ENCODE measurements at regions not wholly inside any gene's neighbourhood (a gene's known extent, or its start where the extent isn't known, plus 50 kb on each side); places are given as distances from the start of the nearest gene placed in this dataset.

DNA sequence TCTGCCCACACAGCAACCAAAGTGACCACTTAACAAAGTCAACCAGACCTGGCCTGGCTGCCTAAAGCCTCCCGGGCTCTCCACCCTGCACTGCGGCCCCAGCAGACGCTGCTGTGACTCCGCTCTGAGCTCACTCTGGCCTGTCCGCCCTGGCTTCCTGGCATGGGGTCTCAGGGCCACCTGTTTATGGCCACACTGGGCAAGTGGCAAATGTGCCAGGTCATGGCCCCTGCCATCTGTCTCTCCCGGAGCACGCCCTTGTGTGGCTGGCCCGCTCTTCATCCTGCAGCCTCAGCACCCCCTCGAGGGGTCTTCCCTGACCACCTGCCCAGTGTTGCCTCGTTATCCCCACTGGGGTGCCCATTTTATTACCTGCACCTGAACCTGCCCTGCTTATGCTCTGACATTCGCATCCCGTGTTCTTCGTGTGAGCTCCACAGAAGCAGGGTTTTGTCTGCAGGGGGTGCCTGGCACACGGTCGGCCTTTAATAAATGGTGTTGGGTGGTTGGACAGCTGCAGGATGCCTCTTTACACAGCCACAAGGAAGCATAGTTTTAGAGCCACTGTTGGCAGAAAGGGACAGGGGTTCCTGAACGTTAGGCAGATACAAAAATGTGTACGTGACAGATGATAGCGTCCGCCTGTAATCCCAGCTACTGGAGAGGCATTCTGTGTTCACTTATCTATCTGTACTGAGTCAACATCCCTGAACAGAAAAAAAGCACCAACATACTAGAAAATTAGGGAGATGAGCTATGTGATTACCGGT lies 785.6 kb downstream of the TBC1D22A start:
- POLR2A ChIA-PET = no interaction called here
- BruUV-seq (replicated peaks) = no TSS peak
- ATAC-seq (no peak), FAIRE-seq (no peak), DNase-seq (ENCODE audit: low spot score) (no peak)
- Histone ChIP-seq H3K4me3 (replicated peaks in 1 of 3; ENCODE audit: insufficient read depth in 1 of 3, low read depth in 2 of 3, low read length in 3 of 3) (no peak overlapping the region), H3K4me1 (ENCODE audit: insufficient read depth, low read length) (no peaks in the 10 kb centered on the region), H3K27me3 (ENCODE audit: control insufficient read depth in 1 of 2, insufficient read depth in 2 of 2, low read length in 2 of 2) (peaks cover 1 to 33% of the 10 kb centered on the region in 2 experiments; a peak in 4 of 5 replicates), H3K36me3 (replicated peaks in 1 of 2; ENCODE audit: control insufficient read depth in 1 of 2, insufficient read depth in 2 of 2, low read length in 2 of 2) (no peaks in the 10 kb centered on the region), H3K4me2 (ENCODE audit: low read depth, low read length) (no peak overlapping the region), H2AFZ (ENCODE audit: low read length) (no peak overlapping the region), H3K79me2 (ENCODE audit: insufficient read depth, low read length) (no peaks in the 10 kb centered on the region), H3K9me3 (ENCODE audit: low read length) (no peaks in the 10 kb centered on the region), H3K9ac (ENCODE audit: insufficient read depth, low read depth, low read length) (no peak overlapping the region), H4K20me1 (ENCODE audit: insufficient read depth, low read length) (no peaks in the 10 kb centered on the region), H3K27ac (ENCODE audit: extremely low read length, insufficient read depth, low read length) (no peak overlapping the region)
- intact Hi-C loops (cut with micrococcal nuclease; ENCODE audit: unreplicated experiment) = no loop called here
- TF ChIP-seq, protein P1, sequence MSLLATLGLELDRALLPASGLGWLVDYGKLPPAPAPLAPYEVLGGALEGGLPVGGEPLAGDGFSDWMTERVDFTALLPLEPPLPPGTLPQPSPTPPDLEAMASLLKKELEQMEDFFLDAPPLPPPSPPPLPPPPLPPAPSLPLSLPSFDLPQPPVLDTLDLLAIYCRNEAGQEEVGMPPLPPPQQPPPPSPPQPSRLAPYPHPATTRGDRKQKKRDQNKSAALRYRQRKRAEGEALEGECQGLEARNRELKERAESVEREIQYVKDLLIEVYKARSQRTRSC (CRISPR knock-in tag; IDR thresholded peaks at IDR 0.05; ENCODE audit: low read depth) = no peak
- no peak for TF ChIP-seq ZBTB26 (CRISPR knock-in tag; IDR thresholded peaks at IDR 0.05; ENCODE audit: borderline replicate concordance)
- TF ChIP-seq BRF2 (CRISPR knock-in tag; IDR thresholded peaks at IDR 0.05) = no peak
- no peak for TF ChIP-seq IKZF5 (CRISPR knock-in tag; IDR thresholded peaks at IDR 0.05)
- no peak for TF ChIP-seq LBX2 (CRISPR knock-in tag; IDR thresholded peaks at IDR 0.05; ENCODE audit: borderline replicate concordance)
- no peak for TF ChIP-seq ZNF879 (CRISPR knock-in tag; IDR thresholded peaks at IDR 0.05)
- TF ChIP-seq YEATS2 (CRISPR knock-in tag; IDR thresholded peaks at IDR 0.05; ENCODE audit: borderline replicate concordance) = no peak
- TF ChIP-seq AGO1 (IDR thresholded peaks at IDR 0.05; ENCODE audit: low read depth, low read length, poor library complexity, severe bottlenecking) = no peak
- 42% methylated on average over 17 of the region's 20 CpGs for WGBS (ENCODE audit: low lambda C conversion rate)
- in situ Hi-C loops (cut with HindIII; ENCODE audit: extremely low pct_ligation_motif_present, low pct_unique_long_range_greater_than_20kb) = no loop called here
- CTCF ChIA-PET (ENCODE audit: low intra/inter-chr PET ratio, low total read pairs) = no interaction called here

Measured in HepG2 (cell line).